Activated CD4-positive, alpha-beta T cell treated with anti-CD3 and anti-CD28 coated beads, Interleukin-2, amount 50 U/mL, for 48 hours (primary cell): ENCODE measurements at regions not wholly inside any gene's neighbourhood (a gene's known extent, or its start where the extent isn't known, plus 50 kb on each side); places are given as distances from the start of the nearest gene placed in this dataset.
"Not testable (repeated sequence)": the region's sequence is repeated elsewhere in the genome, so short reads cannot be mapped to it uniquely, and the experiment has no call there.

Source experiments
- DNase-seq, 2 experiments: peaks; one replicate each; pipeline ENCODE4 v3.0.0-alpha.2; 2020

- DNase-seq = no peak
These were observed 179.1 kb downstream of the BLID start for GRCh38 chr11:121936781-121937447.

DNA sequence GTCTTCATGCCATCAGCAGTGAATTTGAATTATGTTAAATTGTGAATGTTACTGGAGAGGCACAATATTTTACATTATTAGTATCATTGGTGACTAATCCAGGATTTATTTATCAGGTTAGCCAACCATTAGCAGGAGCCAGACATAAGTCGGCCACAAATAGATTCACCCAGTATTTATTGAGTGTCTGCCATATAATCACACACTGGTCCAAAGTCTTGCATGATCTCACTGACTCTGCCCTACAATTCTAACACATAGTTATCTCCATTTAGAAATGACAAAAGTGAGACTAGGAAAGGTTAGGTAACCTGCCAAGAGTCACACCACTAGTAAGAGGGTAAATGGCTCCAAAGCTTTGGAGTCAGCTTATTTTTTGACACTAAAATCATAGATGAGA lies 179.6 kb downstream of the BLID start:
- no peak for DNase-seq

DNA sequence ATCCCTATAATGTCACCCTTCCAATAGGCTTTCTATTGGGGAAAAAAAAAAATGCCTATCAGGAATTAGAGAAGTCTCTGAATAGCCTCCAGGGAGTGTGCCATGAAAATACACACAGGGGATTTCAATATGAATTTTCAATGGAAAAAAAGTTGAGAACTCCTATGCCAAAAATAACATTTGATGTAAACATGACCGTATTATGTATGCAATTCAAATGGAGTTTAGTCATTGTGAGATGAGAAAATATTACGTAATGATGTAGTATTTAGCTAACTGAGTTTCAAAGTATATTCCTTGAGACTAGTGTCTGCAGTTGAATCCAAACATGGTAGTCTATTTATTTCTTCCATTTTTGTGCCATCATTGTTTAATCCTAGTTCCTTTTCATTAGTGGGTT lies 182.3 kb downstream of the BLID start:
- DNase-seq = no peak

- DNase-seq = no peak
These were observed 182.7 kb downstream of the BLID start for GRCh38 chr11:121933294-121933693.

- no peak for DNase-seq
These were observed 183.3 kb downstream of the BLID start for GRCh38 chr11:121932646-121933185.

DNA sequence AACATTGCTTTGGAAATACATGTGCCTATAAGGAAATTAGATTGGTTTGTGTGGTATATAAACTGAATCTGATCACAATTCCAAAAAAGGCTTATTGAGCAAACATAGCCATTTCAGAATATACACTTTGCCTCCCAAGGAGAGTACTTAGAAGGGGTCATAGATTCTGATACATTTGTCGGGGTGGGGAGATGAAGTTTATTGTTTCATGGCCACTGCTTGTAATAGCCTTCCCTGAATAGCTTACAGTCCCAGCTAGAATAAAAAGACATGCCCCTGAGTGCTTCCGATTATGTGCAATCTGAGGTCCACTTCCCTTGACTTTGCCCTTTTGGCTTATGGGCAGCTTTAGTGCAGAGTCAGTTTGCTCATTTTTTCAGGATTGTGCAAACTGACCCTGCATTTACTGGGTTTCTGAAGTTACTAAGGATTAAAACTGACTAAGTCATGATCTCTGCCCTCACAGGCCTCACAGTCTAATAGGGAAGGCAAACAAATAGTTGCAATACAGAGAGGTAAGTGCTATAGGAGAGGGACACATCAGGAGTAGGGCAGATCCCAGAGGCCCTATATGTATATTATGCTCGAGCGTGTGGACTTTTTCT lies 184.2 kb downstream of the BLID start:
- no peak for DNase-seq

DNA sequence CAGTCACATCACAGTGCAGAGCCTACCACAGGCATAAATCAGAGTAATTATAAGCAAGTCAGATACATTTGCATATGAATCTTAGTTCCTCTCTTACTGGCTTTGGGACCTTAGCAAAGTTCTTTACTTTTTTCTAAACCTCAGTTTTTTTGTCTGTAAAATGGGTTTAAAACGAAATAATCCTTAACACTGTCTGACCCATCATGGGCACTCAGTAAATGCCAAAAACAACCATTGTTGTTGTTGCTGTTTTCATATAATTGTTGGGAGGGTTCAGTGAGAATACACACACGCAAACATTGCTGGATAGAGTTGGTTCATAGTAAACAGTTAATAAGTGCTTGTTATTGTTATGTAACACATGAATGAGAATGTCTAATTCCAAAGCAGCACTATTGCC lies 184.9 kb downstream of the BLID start:
- no peak for DNase-seq

DNA sequence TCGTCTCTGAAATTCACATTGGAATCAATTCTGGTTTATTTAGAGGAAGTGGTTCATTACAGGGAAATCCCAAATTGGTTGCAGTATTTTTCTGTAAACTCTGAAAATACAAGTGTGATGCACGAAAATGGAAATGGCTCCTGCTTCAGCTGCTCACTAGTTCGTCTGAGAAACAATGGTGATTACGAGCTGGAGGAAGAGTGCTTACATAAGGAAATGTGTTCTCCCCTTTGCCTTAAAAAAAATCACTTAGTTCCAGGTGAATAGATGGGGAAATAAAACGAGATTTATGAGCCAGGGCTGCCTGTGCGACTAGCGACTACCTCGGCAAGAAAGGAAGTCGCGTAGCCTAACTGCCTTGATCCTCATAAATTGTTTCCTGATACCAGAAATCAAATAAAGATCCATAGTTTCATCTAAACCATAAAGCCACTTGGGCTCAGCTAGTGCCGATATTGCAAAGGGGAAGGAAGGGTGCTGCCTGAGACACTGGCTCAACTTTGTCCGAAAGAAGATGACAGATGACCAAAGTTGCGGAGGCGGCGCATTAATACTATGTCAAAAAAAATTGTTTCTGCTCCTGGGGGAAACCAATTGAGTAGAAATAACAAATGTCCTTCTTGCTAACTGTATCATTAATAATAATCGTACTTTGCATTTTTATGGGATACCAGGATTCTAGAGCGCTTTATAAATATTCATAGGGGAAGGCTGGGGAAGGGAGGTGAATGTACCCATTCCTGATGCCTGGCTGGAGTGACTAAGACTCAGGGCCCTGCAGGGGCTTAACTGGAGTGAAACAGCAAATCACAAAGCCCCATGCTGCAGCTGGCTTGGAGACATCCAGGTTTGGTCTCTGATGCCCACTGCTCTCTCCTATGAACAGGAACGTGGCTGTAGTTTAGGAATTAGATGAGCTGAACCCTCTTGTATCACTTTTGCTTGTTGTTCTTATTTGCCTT lies 185.7 kb downstream of the BLID start:
- DNase-seq = no peak

GRCh38 chr11:121929581-121929980 lies 186.4 kb downstream of the BLID start:
- no peak for DNase-seq

DNA sequence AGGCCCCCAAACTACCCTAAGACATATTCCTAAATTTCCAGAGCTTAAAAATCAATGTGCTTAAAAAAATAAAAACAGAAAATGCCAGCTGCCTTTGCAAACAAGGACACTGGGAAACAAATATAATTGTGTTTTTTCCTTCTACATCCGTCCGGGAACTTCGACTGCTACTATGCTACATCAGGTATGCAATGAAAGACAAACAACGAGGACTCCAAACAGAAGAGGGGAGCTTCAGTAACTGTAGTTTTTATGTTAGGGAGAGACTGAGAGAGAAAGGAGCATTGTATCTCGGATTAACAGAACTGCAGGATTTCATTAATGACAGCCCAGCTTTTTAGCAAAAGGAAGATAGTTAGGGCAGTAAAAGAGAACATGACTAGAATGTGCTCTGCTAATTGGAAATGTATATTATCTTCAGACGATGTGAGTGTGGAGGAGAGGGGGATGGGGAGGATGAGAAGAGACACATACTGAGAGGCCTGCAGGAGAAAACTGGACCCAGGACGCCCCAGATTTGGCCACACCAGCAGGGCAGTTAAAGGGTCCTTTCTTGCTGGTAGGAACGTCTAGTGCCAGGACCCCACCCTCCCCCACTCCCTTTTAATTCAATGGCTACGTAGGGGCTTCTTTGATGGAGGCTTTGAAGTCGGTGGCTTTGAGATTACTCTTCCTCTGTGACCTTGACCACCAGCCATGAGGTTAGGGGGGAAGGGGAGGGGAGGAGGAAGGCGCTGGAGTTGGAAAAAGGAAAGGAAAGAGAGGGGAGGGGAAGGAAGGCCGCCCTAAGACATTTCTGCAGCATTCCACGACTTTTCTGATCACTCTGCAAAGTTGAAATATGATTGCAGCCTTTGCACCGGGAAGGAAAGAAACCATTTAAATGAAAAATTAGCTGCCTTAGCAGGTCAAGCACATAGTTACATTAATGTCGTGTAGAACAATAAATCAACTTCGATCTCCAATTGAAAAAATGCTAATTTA lies 187.1 kb downstream of the BLID start:
- no peak for DNase-seq

- DNase-seq = no peak
These were observed 188.2 kb downstream of the BLID start for GRCh38 chr11:121927789-121928188.

DNA sequence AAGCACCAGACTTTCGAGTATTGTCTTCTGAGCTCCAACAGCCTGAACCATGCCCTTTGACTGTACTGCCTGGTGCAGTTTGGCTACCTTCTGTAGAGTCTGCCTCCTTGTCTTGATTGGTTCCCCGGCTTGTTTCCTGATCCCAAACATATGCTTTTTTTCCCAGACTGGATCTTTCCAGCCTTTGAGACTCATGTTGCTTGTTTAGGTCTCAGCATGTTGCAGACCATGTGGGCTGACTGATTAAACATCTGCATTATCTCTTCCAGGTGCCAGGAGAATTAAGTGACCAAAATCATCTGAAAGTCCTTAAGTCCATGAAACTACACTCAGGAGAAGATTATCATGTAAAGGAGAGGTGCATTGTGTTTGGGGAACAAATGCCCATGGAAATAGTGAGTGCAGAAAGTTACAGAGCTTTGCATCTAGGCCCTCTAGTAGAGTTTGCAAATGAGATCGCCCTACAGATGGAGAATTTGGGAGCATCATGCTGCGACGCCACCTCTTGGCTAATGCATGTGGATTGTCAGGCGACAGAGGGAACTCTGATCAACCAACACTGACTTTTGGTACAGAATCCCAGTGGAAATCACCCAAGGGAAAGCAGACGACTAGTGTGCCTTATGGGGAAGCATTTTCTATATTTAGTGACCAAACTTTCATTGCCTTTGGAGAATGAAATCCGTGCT lies 188.8 kb downstream of the BLID start:
- no peak for DNase-seq

- no peak for DNase-seq
These were observed 191.8 kb downstream of the BLID start for GRCh38 chr11:121924191-121924590.

DNA sequence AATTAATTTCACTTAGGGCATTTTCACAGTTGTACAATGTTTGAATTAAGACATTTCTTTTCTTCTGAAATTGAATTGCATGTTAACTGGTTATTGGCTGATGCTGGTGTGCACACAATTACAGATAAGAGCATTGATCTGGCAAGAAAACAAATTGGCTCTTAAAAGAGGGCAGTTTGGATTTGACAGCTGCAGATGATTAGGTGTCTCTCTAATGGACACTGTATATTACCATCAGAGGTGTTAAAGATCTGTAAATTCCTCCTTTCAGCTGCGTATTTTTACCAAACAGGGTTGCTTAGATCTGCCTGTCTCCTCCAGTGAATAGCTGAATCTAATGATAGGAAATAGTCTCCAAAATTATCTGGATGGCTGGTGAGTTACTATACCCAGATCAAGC lies 198.5 kb downstream of the BLID start:
- no peak for DNase-seq

- DNase-seq = no peak
These were observed 201.4 kb downstream of the BLID start for GRCh38 chr11:121914508-121915059.

GRCh38 chr11:121909596-121909995 lies 206.4 kb downstream of the BLID start:
- DNase-seq = no peak

- DNase-seq = no peak
These were observed 208.6 kb downstream of the BLID start for GRCh38 chr11:121907379-121907778.

- DNase-seq = no peak
These were observed 211.9 kb downstream of the BLID start for GRCh38 chr11:121904148-121904547.

DNA sequence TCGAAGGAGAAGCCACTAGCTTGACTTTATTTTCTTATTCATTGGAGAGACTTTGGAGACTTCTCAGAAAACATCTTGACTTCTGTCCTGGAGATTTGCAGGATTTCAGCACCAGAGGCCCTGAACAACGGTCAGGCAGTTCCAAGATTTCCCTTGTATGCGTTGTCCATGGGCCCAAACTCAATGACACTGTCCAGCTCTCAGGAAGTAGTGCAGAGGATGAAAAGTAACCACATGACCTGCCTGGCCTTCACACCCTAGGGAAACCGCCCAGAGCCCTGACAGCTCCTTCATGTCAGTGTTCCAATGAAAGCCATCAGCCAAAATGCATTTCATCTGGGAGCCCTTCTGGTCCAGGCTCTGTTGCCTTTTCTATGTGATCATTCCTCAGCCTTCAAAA lies 214.1 kb downstream of the BLID start:
- DNase-seq = no peak

GRCh38 chr11:121901417-121901816 lies 214.6 kb downstream of the BLID start:
- DNase-seq = not testable (repeated sequence)

GRCh38 chr11:121899520-121899919 lies 216.5 kb downstream of the BLID start:
- no peak for DNase-seq
